ENCODE measurements at regions not wholly inside any gene's neighbourhood (a gene's known extent, or its start where the extent isn't known, plus 50 kb on each side); places are given as distances from the start of the nearest gene placed in this dataset.

DNA sequence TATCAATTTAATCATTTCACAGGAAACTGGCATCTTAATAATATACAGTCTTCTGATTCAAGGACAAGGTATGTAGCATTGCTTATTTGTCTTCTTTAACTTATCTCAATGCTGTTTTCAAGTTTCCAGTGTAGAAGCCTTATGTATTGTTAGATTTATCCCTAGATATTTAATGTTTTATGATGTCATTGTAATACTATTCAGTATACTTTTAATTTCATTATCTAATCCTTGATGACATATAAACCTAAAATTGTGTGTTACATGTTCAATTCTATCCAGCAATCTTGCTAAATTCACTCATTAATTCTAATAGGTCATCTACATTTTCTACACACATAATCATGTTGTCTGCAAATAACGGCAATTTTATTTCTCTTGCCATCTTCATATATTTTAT, 126.3 kb upstream of the SEC61G start:
- ATAC-seq (ENCODE audit: insufficient number of reproducible peaks, low FRiP score, low read depth) (no peak), DNase-seq (ENCODE audit: low spot score) (no peak)
- TF ChIP-seq, protein P1, sequence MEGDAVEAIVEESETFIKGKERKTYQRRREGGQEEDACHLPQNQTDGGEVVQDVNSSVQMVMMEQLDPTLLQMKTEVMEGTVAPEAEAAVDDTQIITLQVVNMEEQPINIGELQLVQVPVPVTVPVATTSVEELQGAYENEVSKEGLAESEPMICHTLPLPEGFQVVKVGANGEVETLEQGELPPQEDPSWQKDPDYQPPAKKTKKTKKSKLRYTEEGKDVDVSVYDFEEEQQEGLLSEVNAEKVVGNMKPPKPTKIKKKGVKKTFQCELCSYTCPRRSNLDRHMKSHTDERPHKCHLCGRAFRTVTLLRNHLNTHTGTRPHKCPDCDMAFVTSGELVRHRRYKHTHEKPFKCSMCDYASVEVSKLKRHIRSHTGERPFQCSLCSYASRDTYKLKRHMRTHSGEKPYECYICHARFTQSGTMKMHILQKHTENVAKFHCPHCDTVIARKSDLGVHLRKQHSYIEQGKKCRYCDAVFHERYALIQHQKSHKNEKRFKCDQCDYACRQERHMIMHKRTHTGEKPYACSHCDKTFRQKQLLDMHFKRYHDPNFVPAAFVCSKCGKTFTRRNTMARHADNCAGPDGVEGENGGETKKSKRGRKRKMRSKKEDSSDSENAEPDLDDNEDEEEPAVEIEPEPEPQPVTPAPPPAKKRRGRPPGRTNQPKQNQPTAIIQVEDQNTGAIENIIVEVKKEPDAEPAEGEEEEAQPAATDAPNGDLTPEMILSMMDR (IDR thresholded peaks at IDR 0.05) = no peak
- Histone ChIP-seq H3K4me1 (ENCODE audit: control insufficient read depth in 1 of 2, low read depth in 2 of 2) (no peaks in the 10 kb centered on the region), H3K4me3 (no peak overlapping the region), H3K9me3 (no peaks in the 10 kb centered on the region), H3K27me3 (replicated peaks; ENCODE audit: insufficient read depth) (no peaks in the 10 kb centered on the region), H3K27ac (no peak overlapping the region), H3K36me3 (no peaks in the 10 kb centered on the region)

DNA sequence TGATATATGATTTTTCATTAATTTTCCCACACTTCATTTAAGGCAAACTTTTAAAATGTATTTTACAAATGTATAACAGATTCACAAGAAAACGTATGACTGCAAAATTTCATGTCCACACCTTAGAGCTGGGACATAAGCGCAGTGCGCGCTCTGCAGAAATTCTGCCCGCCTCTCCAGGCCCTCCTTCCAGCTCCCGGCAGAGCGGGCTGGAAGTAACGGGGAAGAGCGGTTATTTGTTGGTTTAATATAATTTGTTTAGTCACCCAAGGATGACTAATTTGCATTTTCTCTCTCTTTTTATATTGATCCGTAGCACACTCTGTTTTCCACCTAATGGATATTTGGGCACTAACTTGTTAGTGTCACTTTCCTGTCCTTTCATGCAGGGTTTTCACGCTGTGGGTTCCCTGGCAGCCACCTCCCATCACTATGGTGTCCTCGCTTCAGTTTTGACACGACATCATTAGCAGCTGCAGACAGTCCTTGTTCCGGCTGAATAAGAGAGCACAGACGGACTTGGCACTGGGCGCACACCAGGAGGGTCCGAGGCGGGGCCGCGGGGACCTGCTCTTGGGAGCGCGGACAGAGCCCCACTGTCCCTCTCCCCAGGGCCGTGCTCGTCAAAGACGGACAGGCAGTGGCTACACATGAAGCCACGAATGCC, 129.2 kb upstream of the SEC61G start:
- Histone ChIP-seq H3K9me3 (no peaks in the 10 kb centered on the region), H3K27ac (no peak overlapping the region), H3K36me3 (no peaks in the 10 kb centered on the region), H3K27me3 (replicated peaks; ENCODE audit: insufficient read depth) (no peaks in the 10 kb centered on the region), H3K4me1 (ENCODE audit: control insufficient read depth in 1 of 2, low read depth in 2 of 2) (no peaks in the 10 kb centered on the region), H3K4me3 (peak overlapping the region; percentile 40)
- no peak for DNase-seq (ENCODE audit: low spot score)
- TF ChIP-seq, protein P1 (IDR thresholded peaks at IDR 0.05) = no peak
- no peak for ATAC-seq (ENCODE audit: insufficient number of reproducible peaks, low FRiP score, low read depth)

DNA sequence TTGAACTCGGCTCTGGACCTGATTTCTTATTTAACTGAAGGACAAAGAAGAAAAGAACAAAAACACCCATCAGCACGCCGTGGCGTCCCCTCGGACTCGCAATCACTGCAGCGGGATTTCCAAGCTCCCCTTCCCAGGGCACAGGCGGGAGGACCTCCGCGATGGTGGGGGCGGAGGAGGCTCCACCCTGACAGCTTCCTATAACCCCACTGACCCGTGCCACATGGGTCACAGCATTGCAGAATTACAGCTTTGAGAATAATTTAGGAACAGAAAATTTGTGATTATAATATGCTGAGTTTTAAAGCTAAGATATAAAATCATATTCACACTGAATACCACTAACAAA, 129.7 kb upstream of the SEC61G start:
- H3K4me3 ChIP-seq = peak overlapping the region; percentile 40
- no peak for ATAC-seq (ENCODE audit: insufficient number of reproducible peaks, low FRiP score, low read depth)
- H3K4me1 ChIP-seq (ENCODE audit: control insufficient read depth in 1 of 2, low read depth in 2 of 2) = no peaks in the 10 kb centered on the region
- H3K27me3 ChIP-seq (replicated peaks; ENCODE audit: insufficient read depth) = no peaks in the 10 kb centered on the region
- H3K27ac ChIP-seq = no peak overlapping the region
- H3K36me3 ChIP-seq = no peaks in the 10 kb centered on the region
- TF ChIP-seq, protein P1 (IDR thresholded peaks at IDR 0.05) = no peak
- DNase-seq (ENCODE audit: low spot score) = no peak
- no peaks in the 10 kb centered on the region for H3K9me3 ChIP-seq

DNA sequence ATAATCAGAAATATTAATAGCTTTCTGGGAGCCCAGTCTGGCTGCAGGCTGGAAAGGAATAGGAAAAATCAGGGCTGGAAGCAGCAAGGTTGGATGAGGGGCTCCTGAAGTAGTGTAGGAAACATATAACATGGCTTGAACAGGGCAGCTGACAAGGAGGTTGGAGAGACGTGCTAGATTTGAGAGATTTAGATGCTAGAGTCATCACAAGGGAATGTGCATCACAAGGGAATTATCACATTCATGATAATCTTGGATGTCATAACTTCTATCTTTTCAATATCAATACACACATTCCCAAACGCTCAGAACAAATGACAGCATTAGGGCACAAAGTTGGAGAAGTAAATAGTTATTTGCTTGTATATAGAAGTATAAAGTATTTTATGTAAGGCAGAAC, 120.9 kb upstream of the EGFR start:
- no peak overlapping the region for H3K27ac ChIP-seq
- ATAC-seq (ENCODE audit: insufficient number of reproducible peaks, low FRiP score, low read depth) = no peak
- no peak for DNase-seq (ENCODE audit: low spot score)

DNA sequence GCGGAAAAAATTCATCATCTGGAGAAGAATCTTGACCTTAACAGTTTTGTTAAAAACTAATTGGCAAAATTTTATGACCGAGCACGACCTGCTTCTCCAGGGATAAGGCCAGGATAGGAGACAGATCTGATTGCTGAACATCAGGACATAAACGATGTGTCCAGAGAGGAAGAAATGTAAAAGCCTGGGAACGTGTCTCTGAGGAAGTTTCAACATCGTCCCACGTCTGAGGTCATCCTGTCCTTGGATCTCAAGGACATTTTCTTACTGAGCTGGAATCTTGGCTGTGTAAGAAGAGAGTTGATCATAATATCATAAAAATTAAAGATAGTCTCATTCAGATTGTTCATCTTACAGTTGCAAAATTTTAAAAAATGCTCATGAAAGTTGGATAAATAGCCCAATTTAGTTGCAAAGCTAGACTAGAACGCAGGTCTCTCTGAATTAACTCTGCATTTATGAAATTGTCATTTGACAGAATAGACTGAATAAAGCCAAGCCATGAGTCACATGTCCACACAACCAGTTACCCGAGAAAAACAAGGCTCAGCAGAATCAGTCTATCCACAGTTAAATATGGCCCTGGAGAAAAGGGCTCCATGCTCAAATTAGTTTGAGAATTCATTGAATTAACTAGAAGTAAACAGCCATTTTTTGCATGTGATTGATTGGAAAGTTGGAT, 120.0 kb upstream of the EGFR start:
- no peaks in the 10 kb centered on the region for H3K9me3 ChIP-seq
- no peak overlapping the region for H3K4me3 ChIP-seq
- H3K4me1 ChIP-seq (ENCODE audit: control insufficient read depth in 1 of 2, low read depth in 2 of 2) = no peaks in the 10 kb centered on the region
- no peak for ATAC-seq (ENCODE audit: insufficient number of reproducible peaks, low FRiP score, low read depth)
- H3K27ac ChIP-seq = no peak overlapping the region
- no peak for DNase-seq (ENCODE audit: low spot score)
- no peaks in the 10 kb centered on the region for H3K36me3 ChIP-seq
- H3K27me3 ChIP-seq (replicated peaks; ENCODE audit: insufficient read depth) = no peaks in the 10 kb centered on the region
- TF ChIP-seq, protein P1 (IDR thresholded peaks at IDR 0.05) = no peak

More for the DNA sequence above, 120.9 kb upstream of the EGFR start:
- Histone ChIP-seq H3K27me3 (replicated peaks; ENCODE audit: insufficient read depth) (no peaks in the 10 kb centered on the region), H3K9me3 (no peaks in the 10 kb centered on the region), H3K4me1 (ENCODE audit: control insufficient read depth in 1 of 2, low read depth in 2 of 2) (no peaks in the 10 kb centered on the region), H3K36me3 (no peaks in the 10 kb centered on the region), H3K4me3 (no peak overlapping the region)
- TF ChIP-seq, protein P1 (IDR thresholded peaks at IDR 0.05) = no peak
